Tibial nerve (tissue), 4 donors: ENCODE measurements at regions not wholly inside any gene's neighbourhood (a gene's known extent, or its start where the extent isn't known, plus 50 kb on each side); places are given as distances from the start of the nearest gene placed in this dataset.

Experiments used
- DNase-seq, 2 donors: peaks; one replicate each; pipeline ENCODE4 v3.0.0-alpha.2; 2019; ENCODE audit warnings: low spot score in 2 of 2
- H3K27ac ChIP-seq, 4 donors: fragments of 200-600 bp; sonication (generic) in 3 of 4; one replicate each; pipeline ENCODE4 v1.5.1; 2017 to 2019; ENCODE audit warnings: mild to moderate bottlenecking in 1 of 4
- H3K27me3 ChIP-seq, 2 donors: fragments of 200-600 bp; sonication (generic) in 1 of 2; one replicate each; pipeline versions ENCODE4 v1.5.1 to v1.6.0; 2017 to 2019
- H3K36me3 ChIP-seq, 3 donors: fragments of 200-600 bp; sonication (generic); one replicate each; pipeline ENCODE4 v1.5.1; 2018 to 2019
- H3K4me1 ChIP-seq, 4 donors: fragments of 200-600 bp; sonication (generic) in 3 of 4; one replicate each; pipeline ENCODE4 v1.5.1; 2017 to 2019
- H3K4me3 ChIP-seq, 4 donors: fragments of 200-600 bp; sonication (generic) in 3 of 4; one replicate each; pipeline ENCODE4 v1.5.1; 2017 to 2019; ENCODE audit warnings: mild to moderate bottlenecking in 1 of 4, moderate library complexity in 1 of 4
- H3K9me3 ChIP-seq, 4 donors: fragments of 200-600 bp; sonication (generic) in 3 of 4; one replicate each; pipeline ENCODE4 v1.5.1; 2017 to 2019
- CTCF ChIP-seq, 5 experiments: fragments of 200-600 bp in 3 of 5; fragments of 450-650 bp in 2 of 5; sonication (generic) in 3 of 5; IDR thresholded peaks; one replicate each; pipeline ENCODE4 v1.5.1; 2016 to 2019; ENCODE audit warnings: antibody characterized with exemption in 5 of 5, mild to moderate bottlenecking in 3 of 5, moderate library complexity in 2 of 5
- EP300 ChIP-seq, 2 donors: sonication (generic); formaldehyde crosslinking; IDR thresholded peaks; one replicate each; pipeline ENCODE4 v1.6.1; 2017; ENCODE audit warnings: antibody characterized with exemption in 2 of 2, mild to moderate bottlenecking in 1 of 2
- POLR2A ChIP-seq, 2 donors: fragments of 450-650 bp; IDR thresholded peaks; one replicate each; pipeline ENCODE4 v1.6.1; 2017; ENCODE audit warnings: antibody characterized with exemption in 2 of 2, mild to moderate bottlenecking in 2 of 2, moderate library complexity in 2 of 2
- WGBS, 2 donors: methylation state at CpG; one replicate each; pipeline ENCODE4 v1.1.5; 2018; 5-methylcytosine and 5-hydroxymethylcytosine counted together

- no peak overlapping the region for H3K27ac ChIP-seq
- no peaks in the 10 kb centered on the region for H3K36me3 ChIP-seq
- H3K4me3 ChIP-seq: no peak overlapping the region
- peaks cover 0 to under 1% (median 0%) of the 10 kb centered on the region in 4 donors for H3K4me1 ChIP-seq
- peaks cover 0 to 11% of the 10 kb centered on the region in 2 donors for H3K27me3 ChIP-seq
- H3K9me3 ChIP-seq: no peaks in the 10 kb centered on the region
- 85 to 90% methylated on average over 5 of the region's 5 CpGs for WGBS, 2 donors
- DNase-seq: no peak
- TF ChIP-seq EP300 (IDR thresholded peaks at IDR 0.05) (no peak), POLR2A (IDR thresholded peaks at IDR 0.05) (no peak), CTCF (IDR thresholded peaks at IDR 0.05) (no peak)
Observed at GRCh38 chr17:77534137-77534536, 393.4 kb downstream of the SEC14L1 start.

- no peak for DNase-seq
- no peak overlapping the region for H3K27ac ChIP-seq
- no peak overlapping the region for H3K4me3 ChIP-seq
- TF ChIP-seq CTCF (IDR thresholded peaks at IDR 0.05): no peak
- TF ChIP-seq EP300 (IDR thresholded peaks at IDR 0.05): no peak
- TF ChIP-seq POLR2A (IDR thresholded peaks at IDR 0.05): no peak
- H3K36me3 ChIP-seq: no peaks in the 10 kb centered on the region
- no peaks in the 10 kb centered on the region for H3K4me1 ChIP-seq
- WGBS, 2 donors: 43 to 62% methylated on average over 7 to 10 of the region's 10 CpGs
- no peaks in the 10 kb centered on the region for H3K9me3 ChIP-seq
- H3K27me3 ChIP-seq: peaks cover 0 to 4% of the 10 kb centered on the region in 2 donors
Observed at GRCh38 chr17:77535435-77535834, 394.7 kb downstream of the SEC14L1 start.

GRCh38 chr17:77535892-77536291 is 395.1 kb downstream of the SEC14L1 start:
- WGBS, 2 donors: 50 to 52% methylated on average over 6 of the region's 6 CpGs
- H3K4me1 ChIP-seq: no peaks in the 10 kb centered on the region

GRCh38 chr17:77537566-77537965 is 396.8 kb downstream of the SEC14L1 start:
- H3K27ac ChIP-seq: no peak overlapping the region
- DNase-seq: no peak
- H3K4me3 ChIP-seq: no peak overlapping the region
- TF ChIP-seq POLR2A (IDR thresholded peaks at IDR 0.05) (no peak), CTCF (IDR thresholded peaks at IDR 0.05) (no peak), EP300 (IDR thresholded peaks at IDR 0.05) (no peak)
- H3K9me3 ChIP-seq: no peaks in the 10 kb centered on the region
- H3K36me3 ChIP-seq: no peaks in the 10 kb centered on the region
- H3K4me1 ChIP-seq: peaks cover 0 to 5% (median 0%) of the 10 kb centered on the region in 4 donors
- peaks cover 0 to 6% of the 10 kb centered on the region in 2 donors for H3K27me3 ChIP-seq
- WGBS, 2 donors: 78 to 82% methylated on average over 7 of the region's 7 CpGs

More at GRCh38 chr17:77535892-77536291, 395.1 kb downstream of the SEC14L1 start:
- no peak for DNase-seq
- Histone ChIP-seq H3K27me3 (peaks cover 0 to 6% of the 10 kb centered on the region in 2 donors), H3K36me3 (no peaks in the 10 kb centered on the region), H3K4me3 (no peak overlapping the region), H3K27ac (no peak overlapping the region), H3K9me3 (no peaks in the 10 kb centered on the region)
- TF ChIP-seq EP300 (IDR thresholded peaks at IDR 0.05): no peak
- TF ChIP-seq POLR2A (IDR thresholded peaks at IDR 0.05): no peak
- TF ChIP-seq CTCF (IDR thresholded peaks at IDR 0.05): no peak

- H3K27ac ChIP-seq: no peak overlapping the region
- H3K9me3 ChIP-seq: no peaks in the 10 kb centered on the region
- no peak overlapping the region for H3K4me3 ChIP-seq
- TF ChIP-seq POLR2A (IDR thresholded peaks at IDR 0.05): no peak
- TF ChIP-seq EP300 (IDR thresholded peaks at IDR 0.05): no peak
- TF ChIP-seq CTCF (IDR thresholded peaks at IDR 0.05): no peak
- DNase-seq: no peak
- 55 to 57% methylated on average over 11 of the region's 11 CpGs for WGBS, 2 donors
- peaks cover 0 to 6% of the 10 kb centered on the region in 2 donors for H3K27me3 ChIP-seq
- peaks cover 0 to 21% (median 0%) of the 10 kb centered on the region in 4 donors for H3K4me1 ChIP-seq
- no peaks in the 10 kb centered on the region for H3K36me3 ChIP-seq
Observed at GRCh38 chr17:77540531-77540930, 399.8 kb downstream of the SEC14L1 start.
